ENCODE measurements at regions not wholly inside any gene's neighbourhood (a gene's known extent, or its start where the extent isn't known, plus 50 kb on each side); places are given as distances from the start of the nearest gene placed in this dataset.
"Not testable (repeated sequence)": the region's sequence is repeated elsewhere in the genome, so short reads cannot be mapped to it uniquely, and the experiment has no call there.

- not testable (repeated sequence) for DNase-seq
Measured at GRCh38 chr15:29648415-29648814, 173.9 kb downstream of the TJP1 start.

DNA sequence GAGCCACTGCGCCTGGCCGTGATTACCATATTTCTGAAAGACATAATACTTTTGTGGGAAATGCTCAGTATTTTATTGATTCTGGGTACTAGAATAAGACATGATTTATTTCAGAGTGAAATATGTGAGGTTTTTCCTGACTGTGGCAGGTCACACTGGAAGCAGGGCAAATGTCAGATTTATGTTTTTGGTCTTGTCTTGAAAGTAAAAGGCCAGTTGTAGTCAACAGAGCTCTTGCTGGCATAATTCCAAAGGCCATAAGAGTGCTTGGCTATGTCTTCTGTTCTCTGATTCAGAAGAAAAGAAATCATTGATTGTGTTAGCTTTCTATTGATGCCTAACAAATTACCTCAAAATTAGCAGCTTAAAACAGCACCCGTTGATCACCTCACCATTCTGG is 176.4 kb downstream of the TJP1 start:
- DNase-seq, result no peak

- not testable (repeated sequence) for DNase-seq
Measured at GRCh38 chr15:29644361-29644760, 177.9 kb downstream of the TJP1 start.

- no peak for DNase-seq
Measured at GRCh38 chr15:29638781-29639180, 183.5 kb downstream of the TJP1 start.

GRCh38 chr15:29638011-29638410 is 184.3 kb downstream of the TJP1 start:
- no peak for DNase-seq

DNA sequence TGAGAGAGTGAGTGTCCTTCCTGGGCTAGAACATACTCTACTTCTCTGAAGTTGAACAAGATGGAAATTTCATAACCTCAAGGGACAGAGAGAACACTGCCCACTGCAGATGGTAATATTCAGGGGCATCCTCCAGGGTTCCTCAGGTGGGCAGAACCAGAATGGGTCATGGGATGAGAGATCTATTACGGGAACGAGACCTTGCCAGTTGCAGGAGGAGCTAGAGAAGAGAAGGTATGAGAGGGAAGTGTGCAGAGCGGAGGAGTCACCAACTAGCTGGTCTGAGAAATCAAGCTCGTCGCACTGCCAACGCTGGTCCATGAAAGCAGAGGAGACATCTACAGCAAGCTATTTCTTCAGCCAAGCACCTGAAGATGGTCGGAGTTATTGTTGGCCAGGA is 184.7 kb downstream of the TJP1 start:
- no peak for DNase-seq

- DNase-seq, result no peak
Measured at GRCh38 chr15:29636921-29637320, 185.3 kb downstream of the TJP1 start.

DNA sequence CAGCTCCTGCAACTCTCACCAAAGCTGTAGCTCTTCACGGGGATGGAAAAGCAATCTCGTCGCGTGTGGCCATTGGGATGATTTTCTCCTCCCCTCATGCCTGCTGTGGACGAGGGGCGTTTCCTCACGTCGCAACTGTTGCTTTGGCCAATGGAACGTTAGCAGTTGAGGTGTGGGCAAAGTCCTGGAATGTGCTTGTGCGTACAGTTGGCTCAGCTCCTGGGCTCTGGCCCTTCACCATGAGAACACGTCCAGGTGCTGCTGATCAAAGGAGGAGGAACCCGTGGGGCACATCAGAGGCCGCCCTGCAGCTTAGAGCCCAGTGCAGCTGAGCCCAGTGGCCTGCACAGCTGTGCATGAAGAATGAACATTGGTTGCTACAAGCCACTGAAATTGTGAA is 186.1 kb downstream of the TJP1 start:
- DNase-seq, result no peak

GRCh38 chr15:29635513-29636098 is 186.7 kb downstream of the TJP1 start:
- no peak for DNase-seq

DNA sequence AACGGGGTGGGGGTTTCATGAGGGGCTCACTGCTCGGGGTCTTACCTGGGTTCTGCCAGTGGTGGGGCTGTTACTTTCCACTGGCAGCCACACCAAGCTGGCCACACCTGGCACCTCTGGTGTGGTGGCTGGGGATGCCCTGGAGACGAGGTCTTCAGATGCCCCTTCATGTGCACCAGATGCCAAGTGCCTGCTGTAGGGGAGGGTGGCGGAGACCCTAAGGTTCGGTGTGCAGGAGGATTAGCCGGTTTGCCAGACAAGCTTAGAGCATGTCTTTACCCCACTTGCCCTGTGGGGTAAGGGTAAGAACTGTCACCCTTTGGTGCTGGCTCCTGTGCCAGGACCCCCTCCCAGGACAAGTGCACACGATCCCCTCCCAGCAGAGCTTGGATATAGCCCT is 188.3 kb downstream of the TJP1 start:
- no peak for DNase-seq

DNA sequence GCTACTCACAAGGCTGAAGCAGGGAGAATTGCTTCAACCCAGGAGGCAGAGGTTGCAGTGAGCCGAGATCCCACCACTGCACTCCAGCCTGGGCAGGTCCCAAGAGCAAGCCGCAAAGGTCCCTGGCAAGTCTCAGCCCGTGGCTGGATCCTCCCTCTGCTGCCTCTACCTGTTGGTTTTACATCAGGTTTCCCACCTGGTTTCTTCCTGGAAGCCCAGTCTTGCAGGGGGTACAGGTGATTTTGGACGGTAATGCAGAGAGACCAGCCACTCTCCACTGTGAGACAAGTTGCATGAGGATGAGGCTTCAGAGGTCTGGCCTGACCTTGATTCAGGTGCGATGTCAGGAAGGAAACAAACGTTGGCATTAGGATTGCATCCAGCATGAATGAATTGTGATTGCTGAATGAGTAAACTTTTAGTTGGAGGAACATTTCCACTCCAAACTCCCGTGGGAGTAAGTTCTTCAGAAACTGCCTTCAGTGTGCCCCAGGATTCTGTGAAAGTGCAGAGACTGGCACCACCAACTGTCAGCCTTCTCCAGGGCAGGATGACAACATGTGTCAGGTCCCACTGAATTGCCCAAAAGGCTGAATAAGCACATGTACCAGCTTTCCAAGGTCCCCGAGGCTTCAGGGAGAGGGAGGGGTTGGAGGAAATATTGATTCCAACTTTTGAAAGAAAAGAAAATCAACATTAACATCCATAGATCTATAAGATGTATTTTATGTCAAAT is 189.4 kb downstream of the TJP1 start:
- DNase-seq, result no peak

GRCh38 chr15:29631076-29632070 is 190.9 kb downstream of the TJP1 start:
- DNase-seq, result no peak

DNA sequence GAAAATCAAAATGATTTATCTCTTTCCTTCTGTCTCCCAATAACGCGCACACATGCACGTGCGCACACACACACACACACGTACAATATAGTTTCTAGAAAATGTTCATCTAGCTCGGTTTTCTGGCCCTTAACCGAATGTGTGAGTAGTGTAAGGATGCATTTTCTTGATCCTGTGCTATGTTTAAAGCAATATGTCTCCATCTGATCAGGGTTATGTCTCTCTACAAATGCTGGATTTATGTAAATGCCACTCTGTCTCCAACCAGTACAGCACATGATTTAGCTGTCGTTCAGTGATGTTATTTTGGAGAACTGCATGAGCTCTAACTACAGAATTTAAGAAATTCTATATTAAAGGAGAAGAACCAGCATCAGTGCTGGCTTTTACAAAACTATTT is 198.0 kb downstream of the TJP1 start:
- no peak for DNase-seq

GRCh38 chr15:29623116-29623639 is 199.1 kb downstream of the TJP1 start:
- DNase-seq, result no peak

DNA sequence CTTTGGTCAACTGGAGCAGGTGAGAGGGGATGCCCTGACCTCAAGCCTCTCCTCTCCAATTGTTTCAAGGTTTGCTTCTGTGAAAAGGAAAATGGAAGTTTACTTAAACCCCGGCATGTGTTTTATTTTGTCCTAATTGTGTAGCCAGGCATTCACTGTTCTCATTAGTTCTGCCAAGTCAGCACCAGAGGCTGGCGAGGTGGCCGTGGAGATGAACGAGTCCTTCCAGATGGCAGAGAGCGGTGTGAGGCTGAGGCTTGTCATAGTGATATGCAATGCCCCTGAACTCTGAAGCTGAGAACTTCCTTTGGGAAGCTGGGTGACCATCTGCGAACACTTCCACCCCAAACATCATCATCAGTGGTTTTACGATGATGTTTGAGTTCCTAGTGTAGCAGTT is 199.6 kb downstream of the TJP1 start:
- no peak for DNase-seq

DNA sequence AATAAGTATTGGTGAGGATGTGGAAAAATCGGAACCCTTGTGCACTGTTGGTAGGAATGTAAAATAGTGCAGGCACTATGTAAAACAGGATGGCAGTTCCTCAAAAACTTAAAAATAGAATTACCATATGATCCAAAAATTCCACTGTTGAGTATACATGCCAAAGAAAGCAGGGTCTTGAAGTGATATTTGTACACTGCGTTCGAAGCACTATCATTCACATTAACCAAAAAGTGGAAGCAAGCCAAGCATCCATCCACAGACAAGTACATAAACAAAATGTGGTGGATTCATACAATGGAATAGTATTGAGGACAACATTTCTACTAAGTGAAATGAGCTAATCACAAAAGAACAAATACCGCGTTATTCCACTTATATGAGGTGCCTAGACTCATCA is 200.7 kb downstream of the TJP1 start:
- DNase-seq, result no peak

DNA sequence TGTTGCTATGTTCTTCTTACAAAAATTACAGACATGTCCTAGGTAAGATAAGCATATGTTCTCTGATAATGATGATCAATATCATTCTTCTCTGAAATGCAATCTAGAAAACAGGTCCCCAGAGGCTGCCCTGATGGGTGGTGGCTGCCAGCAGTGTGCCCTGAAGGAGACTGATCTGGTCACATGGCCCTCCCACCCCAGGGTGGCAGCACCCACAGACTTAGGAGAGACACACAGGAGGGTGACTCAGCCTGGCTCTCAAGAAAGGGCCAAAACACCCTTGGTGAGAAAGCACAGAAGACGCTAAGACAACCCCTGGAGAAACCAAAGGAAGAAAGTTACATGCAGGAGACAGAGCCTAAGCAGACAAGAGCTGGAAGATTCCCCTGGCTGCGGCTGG is 203.7 kb downstream of the TJP1 start:
- DNase-seq, result no peak

- no peak for DNase-seq
Measured at GRCh38 chr15:29616512-29616911, 205.8 kb downstream of the TJP1 start.

GRCh38 chr15:29615791-29616190 is 206.5 kb downstream of the TJP1 start:
- DNase-seq, result no peak

DNA sequence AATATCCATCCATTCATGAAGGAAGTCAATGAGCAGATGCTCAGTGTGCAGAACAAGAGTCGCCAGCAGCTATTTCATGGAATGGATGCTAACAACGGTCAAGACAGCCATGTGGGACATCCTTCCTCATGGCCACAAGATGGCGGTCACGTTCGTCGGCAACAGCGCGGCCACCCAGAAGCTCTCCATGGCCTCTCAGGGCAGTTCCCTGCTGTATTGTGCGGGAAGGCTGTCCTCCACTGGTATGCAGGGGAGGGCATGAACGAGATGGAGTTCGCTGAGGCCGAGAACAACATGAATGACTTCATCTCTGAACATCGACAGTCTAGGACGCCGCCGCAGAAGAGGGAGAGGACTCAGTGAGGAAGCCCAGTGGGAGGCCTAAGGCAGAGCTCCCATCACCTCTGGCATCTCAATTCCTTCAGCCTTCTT is 208.3 kb downstream of the TJP1 start:
- DNase-seq, result no peak

DNA sequence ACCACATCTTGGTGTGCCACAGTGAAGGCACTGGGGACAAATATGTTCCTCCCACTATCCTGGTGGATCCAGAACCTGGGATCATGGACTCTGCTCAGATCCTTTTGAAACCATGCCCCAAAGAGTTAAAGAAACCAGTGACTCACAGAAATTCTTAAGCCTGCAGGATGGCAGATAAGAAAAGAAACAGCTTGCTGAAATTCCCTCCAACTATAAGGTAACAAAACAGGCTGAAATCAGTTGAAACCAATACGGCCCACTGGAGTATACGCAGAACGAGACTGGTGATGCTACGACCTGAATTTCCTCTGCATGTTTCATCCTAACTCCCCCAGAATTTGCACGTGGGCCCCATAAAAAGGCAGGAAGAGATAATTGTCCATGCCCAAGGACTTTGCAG is 209.6 kb downstream of the TJP1 start:
- no peak for DNase-seq

DNA sequence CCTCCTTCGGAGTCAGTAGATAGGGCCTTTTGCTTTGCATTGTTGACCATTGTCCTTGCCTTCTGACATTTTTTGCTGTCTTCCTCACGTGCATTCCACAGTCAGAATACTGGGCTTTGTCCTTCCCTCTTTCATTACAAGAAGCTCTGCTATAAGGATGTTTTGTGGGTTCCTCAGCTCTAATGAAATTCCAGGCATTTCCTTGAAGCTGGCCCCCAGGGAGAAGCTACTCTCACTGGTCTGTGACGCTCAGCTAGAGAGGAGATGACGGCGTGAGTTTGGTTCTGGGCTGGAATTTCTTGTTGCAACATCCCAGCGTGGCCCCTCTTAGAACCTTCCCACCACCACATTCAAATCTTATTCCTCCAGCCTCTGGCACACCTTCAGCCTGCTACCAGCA is 210.2 kb downstream of the TJP1 start:
- DNase-seq, result no peak

- no peak for DNase-seq
Measured at GRCh38 chr15:29611057-29611456, 211.2 kb downstream of the TJP1 start.

All from stimulated activated CD4-positive, alpha-beta T cell treated with anti-CD3 and anti-CD28 coated beads, Interleukin-12 subunit alpha, Interleukin-12 subunit beta, amount 100 ng/mL, for 4 hours (primary cell).